Breast epithelium (tissue), 4 donors: ENCODE measurements at regions not wholly inside any gene's neighbourhood (a gene's known extent, or its start where the extent isn't known, plus 50 kb on each side); places are given as distances from the start of the nearest gene placed in this dataset.

ENCODE experiments used
- DNase-seq, 2 donors: peaks; one replicate each; pipeline ENCODE4 v3.0.0-alpha.2; 2019; ENCODE audit warnings: low spot score in 2 of 2
- H3K27ac ChIP-seq, 2 donors: fragments of 200-600 bp; sonication (generic) in 1 of 2; one replicate each; pipeline ENCODE4 v1.5.1; 2016 to 2019; ENCODE audit warnings: mild to moderate bottlenecking in 1 of 2
- H3K27me3 ChIP-seq, 2 donors: fragments of 200-600 bp; sonication (generic) in 1 of 2; one replicate each; pipeline versions ENCODE4 v1.5.1 to v1.6.0; 2017 to 2019; ENCODE audit warnings: control low read depth in 1 of 2, mild to moderate bottlenecking in 1 of 2
- H3K36me3 ChIP-seq: fragments of 200-600 bp; one replicate; pipeline ENCODE4 v1.5.1; 2019
- H3K4me1 ChIP-seq, 2 donors: fragments of 200-600 bp; sonication (generic); one replicate each; pipeline ENCODE4 v1.5.1; 2016 to 2019; ENCODE audit warnings: control low read depth in 1 of 2
- H3K4me3 ChIP-seq, 3 donors: fragments of 200-600 bp; sonication (generic); 1 replicate in 2 of 3; 2 replicates in 1 of 3; pipeline ENCODE4 v1.5.1; 2016 to 2019; ENCODE audit warnings: mild to moderate bottlenecking in 3 of 3, moderate library complexity in 2 of 3
- H3K9me3 ChIP-seq, 2 donors: fragments of 200-600 bp; sonication (generic) in 1 of 2; one replicate each; pipeline ENCODE4 v1.5.1; 2016 to 2019; ENCODE audit warnings: control low read depth in 1 of 2
- POLR2A ChIP-seq: fragments of 450-650 bp; IDR thresholded peaks from one replicate; pipeline ENCODE4 v1.6.1; 2016; ENCODE audit warnings: antibody characterized with exemption, mild to moderate bottlenecking, moderate library complexity
- POLR2AphosphoS5 ChIP-seq, 3 donors: sonication (generic); formaldehyde crosslinking; IDR thresholded peaks; one replicate each; pipeline ENCODE4 v1.6.1; 2017; ENCODE audit warnings: antibody characterized with exemption in 3 of 3
- intact Hi-C: fragments of 100-400 bp; cut with DNase I; formaldehyde crosslinking; loops from one replicate; pipeline ENCODE4 v1.15.1; 2023; ENCODE audit warnings: low total_unique reads
- TF ChIP-seq, protein P1 (sequence below), 3 donors: fragments of 450-650 bp; IDR thresholded peaks; one replicate each; pipeline ENCODE4 v1.5.1; 2016 to 2017; ENCODE audit warnings: antibody characterized with exemption in 3 of 3, mild to moderate bottlenecking in 3 of 3, moderate library complexity in 3 of 3

DNA sequence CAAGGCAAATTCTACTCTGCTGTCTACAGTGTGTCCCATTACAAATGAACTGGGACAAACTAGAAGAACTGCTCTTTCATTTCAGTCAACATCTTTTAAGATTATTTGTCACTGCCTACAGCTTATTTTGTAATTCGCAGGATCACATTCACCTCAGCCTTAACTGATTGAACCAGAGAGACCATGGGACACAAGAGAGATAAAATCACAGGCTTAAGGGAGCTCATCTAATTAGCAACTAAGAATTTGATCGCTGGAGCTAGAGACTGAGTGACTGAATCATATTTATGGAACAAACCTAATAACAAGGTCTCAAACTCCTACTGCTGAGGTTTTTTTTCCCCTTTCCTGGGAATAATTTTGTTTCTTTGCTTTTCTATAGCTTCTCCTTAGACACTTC lies 898.2 kb downstream of the PCDH18 start:
- intact Hi-C loops = no loop called here
- Histone ChIP-seq H3K27ac (no peak overlapping the region), H3K36me3 (no peaks in the 10 kb centered on the region), H3K9me3 (no peaks in the 10 kb centered on the region), H3K4me3 (no peak overlapping the region), H3K4me1 (no peaks in the 10 kb centered on the region), H3K27me3 (no peaks in the 10 kb centered on the region)
- no peak for DNase-seq
- no peak for TF ChIP-seq POLR2AphosphoS5 (IDR thresholded peaks at IDR 0.05)

DNA sequence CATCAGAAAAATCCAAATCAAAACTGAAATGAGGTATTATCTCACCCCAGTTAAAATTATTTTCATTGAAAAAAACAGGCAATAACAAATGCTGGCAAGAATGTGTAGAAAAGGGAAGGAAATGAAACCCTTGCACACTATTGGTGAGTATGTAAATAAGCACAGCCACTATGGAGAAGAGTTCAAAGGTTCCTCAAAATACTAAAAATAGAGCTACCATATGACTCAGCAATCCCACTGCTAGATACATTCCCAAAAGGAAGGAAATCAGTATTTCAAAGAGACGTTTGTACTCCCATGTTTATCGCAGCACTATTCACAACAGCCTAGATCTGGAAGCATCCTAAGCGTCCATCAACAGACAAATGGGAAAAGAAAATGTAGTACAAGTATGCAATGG lies 932.4 kb downstream of the PCDH18 start:
- intact Hi-C loops = no loop called here
- no peak for DNase-seq

DNA sequence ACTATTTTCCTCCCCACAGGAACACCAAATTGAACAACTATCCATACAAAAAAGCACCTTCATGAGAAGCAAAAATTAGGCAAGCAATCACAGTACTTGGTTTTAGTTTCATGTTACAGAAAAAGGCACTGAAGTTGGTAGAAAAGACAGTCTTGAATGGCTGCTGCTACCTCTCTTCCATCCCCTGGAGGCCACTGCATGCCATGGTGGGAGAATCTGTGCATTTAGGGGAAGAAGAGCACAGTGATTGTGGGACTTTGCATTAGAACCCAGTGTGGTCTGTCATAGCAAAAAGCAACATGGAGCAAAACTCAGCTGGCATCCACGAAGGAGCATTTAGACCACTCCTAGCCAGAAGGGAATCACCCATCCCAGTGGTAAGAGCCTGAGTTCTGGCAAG lies 941.9 kb downstream of the PCDH18 start:
- intact Hi-C loops = no loop called here
- no peak overlapping the region for H3K27ac ChIP-seq
- no peaks in the 10 kb centered on the region for H3K36me3 ChIP-seq
- H3K27me3 ChIP-seq = no peaks in the 10 kb centered on the region
- H3K4me3 ChIP-seq = no peak overlapping the region
- DNase-seq = no peak
- no peaks in the 10 kb centered on the region for H3K4me1 ChIP-seq
- no peaks in the 10 kb centered on the region for H3K9me3 ChIP-seq
- TF ChIP-seq POLR2A (no peak), POLR2AphosphoS5 (IDR thresholded peaks at IDR 0.05) (no peak)
- TF ChIP-seq, protein P1, sequence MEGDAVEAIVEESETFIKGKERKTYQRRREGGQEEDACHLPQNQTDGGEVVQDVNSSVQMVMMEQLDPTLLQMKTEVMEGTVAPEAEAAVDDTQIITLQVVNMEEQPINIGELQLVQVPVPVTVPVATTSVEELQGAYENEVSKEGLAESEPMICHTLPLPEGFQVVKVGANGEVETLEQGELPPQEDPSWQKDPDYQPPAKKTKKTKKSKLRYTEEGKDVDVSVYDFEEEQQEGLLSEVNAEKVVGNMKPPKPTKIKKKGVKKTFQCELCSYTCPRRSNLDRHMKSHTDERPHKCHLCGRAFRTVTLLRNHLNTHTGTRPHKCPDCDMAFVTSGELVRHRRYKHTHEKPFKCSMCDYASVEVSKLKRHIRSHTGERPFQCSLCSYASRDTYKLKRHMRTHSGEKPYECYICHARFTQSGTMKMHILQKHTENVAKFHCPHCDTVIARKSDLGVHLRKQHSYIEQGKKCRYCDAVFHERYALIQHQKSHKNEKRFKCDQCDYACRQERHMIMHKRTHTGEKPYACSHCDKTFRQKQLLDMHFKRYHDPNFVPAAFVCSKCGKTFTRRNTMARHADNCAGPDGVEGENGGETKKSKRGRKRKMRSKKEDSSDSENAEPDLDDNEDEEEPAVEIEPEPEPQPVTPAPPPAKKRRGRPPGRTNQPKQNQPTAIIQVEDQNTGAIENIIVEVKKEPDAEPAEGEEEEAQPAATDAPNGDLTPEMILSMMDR (IDR thresholded peaks at IDR 0.05) = no peak

More for the DNA sequence above, 932.4 kb downstream of the PCDH18 start:
- Histone ChIP-seq H3K27ac (no peak overlapping the region), H3K4me3 (no peak overlapping the region), H3K36me3 (no peaks in the 10 kb centered on the region), H3K4me1 (no peaks in the 10 kb centered on the region), H3K27me3 (no peaks in the 10 kb centered on the region), H3K9me3 (no peaks in the 10 kb centered on the region)
- TF ChIP-seq POLR2A (no peak), POLR2AphosphoS5 (IDR thresholded peaks at IDR 0.05) (no peak)
- TF ChIP-seq, protein P1 (IDR thresholded peaks at IDR 0.05) = no peak

DNA sequence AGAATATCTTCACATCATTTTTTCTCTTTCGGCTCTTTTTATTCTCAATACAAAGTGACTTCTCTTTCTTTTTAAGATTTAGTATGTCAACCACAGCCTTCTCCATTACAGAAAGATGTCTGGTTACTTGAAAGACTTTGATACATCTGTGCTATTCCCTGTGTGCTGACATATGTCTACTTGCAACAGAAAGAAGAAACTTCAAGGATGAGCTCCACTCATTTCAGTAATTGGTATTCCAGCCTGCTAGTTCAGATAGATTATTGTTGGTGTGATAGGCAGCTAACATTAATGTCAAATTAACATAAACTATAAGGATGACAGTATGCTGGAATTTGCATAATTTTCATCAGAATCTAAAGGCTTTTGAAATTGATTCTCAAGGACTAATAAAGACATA lies 948.7 kb downstream of the PCDH18 start:
- Histone ChIP-seq H3K36me3 (no peaks in the 10 kb centered on the region), H3K27ac (no peak overlapping the region), H3K27me3 (no peaks in the 10 kb centered on the region), H3K4me3 (no peak overlapping the region), H3K4me1 (no peaks in the 10 kb centered on the region), H3K9me3 (no peaks in the 10 kb centered on the region)
- no peak for DNase-seq
- no peak for TF ChIP-seq POLR2A
- TF ChIP-seq POLR2AphosphoS5 (IDR thresholded peaks at IDR 0.05) = no peak
- TF ChIP-seq, protein P1 (IDR thresholded peaks at IDR 0.05) = no peak
- intact Hi-C loops = no loop called here

DNA sequence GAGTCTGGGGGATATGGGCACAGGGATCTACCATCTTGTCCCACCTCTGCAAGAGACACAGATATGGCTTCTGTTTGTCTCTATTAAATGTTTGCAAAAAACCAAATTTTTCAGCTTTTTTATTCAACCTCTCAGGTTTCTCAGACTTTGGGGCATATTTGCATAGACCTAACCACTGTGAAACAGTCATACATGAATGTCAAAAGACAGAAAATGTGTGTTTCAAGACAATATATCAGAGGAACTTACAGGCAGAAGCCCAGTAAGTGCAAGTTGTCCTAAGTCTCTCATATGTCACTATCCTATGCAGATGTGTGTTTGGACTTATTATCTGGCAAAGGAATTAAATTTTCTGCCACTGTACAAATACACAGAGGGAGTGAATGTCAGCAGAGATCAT lies 951.2 kb downstream of the PCDH18 start:
- Histone ChIP-seq H3K9me3 (no peaks in the 10 kb centered on the region), H3K27ac (no peak overlapping the region), H3K36me3 (no peaks in the 10 kb centered on the region), H3K4me3 (no peak overlapping the region), H3K27me3 (no peaks in the 10 kb centered on the region), H3K4me1 (no peaks in the 10 kb centered on the region)
- DNase-seq = no peak
- TF ChIP-seq, protein P1 (IDR thresholded peaks at IDR 0.05) = no peak
- no peak for TF ChIP-seq POLR2AphosphoS5 (IDR thresholded peaks at IDR 0.05)
- TF ChIP-seq POLR2A = no peak
- intact Hi-C loops = no loop called here

DNA sequence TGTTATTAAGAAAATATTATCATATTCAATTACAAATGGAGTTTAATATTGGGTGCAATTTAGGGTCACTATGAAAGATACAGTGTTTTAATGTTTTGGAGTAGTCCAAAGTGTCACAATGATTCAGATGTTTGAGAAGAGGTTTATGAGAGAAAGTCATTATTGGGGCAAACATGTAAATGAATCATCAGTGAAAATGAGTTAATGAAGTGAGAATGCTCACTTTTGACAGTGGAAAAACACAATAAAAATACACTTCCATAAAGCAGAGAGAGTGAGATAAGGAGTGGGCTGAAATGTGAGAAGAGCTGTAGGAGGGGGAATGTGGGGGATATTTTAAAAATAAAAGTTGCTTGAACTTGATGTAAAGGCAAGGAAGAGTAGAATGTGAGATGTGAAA lies 957.1 kb downstream of the PCDH18 start:
- no peaks in the 10 kb centered on the region for H3K4me1 ChIP-seq
- TF ChIP-seq, protein P1 (IDR thresholded peaks at IDR 0.05) = no peak
- TF ChIP-seq POLR2A = no peak
- no peak for TF ChIP-seq POLR2AphosphoS5 (IDR thresholded peaks at IDR 0.05)
- H3K36me3 ChIP-seq = no peaks in the 10 kb centered on the region
- no peaks in the 10 kb centered on the region for H3K27me3 ChIP-seq
- intact Hi-C loops = no loop called here
- H3K27ac ChIP-seq = no peak overlapping the region
- no peak overlapping the region for H3K4me3 ChIP-seq
- no peak for DNase-seq
- no peaks in the 10 kb centered on the region for H3K9me3 ChIP-seq
